GM12878 (cell line): ENCODE measurements at regions not wholly inside any gene's neighbourhood (a gene's known extent, or its start where the extent isn't known, plus 50 kb on each side); places are given as distances from the start of the nearest gene placed in this dataset.

Source experiments
- ATAC-seq: fragments of 200-7000 bp; cut with Tn5 transposase; 3 replicates; pipeline ENCODE4 v1.9.1; 2020; ENCODE audit warnings: mild to moderate bottlenecking, moderate library complexity
- BruUV-seq: library from RNA; stranded (reverse); fragments of 400-500 nt; replicated peaks from 2 replicates; lab custom pipeline; 2021; lab: Mats Ljungman, UMichigan
- CTCF ChIA-PET: fragments of 300-600 bp; sonication (Branson Sonifier 250); formaldehyde crosslinking; extraction: SDS; loops from one replicate; lab custom pipeline; 2021; ENCODE audit warnings: inconsistent platforms; lab: Yijun Ruan, JAX
- POLR2A ChIA-PET: fragments of 350-600 bp; formaldehyde crosslinking; extraction: SDS; loops from one replicate; lab custom pipeline; 2021; ENCODE audit warnings: inconsistent platforms; lab: Charles Lee
- RAD21 ChIA-PET: fragments of 300-600 bp; sonication (Branson Sonifier 250); formaldehyde crosslinking; loops from one replicate; lab custom pipeline; 2023; ENCODE audit warnings: antibody characterized with exemption; ENCODE audit not compliant: unreplicated experiment; lab: Charles Lee
- SMC1A ChIA-PET: fragments of 300-600 bp; sonication (Branson Sonifier 250); formaldehyde crosslinking; loops from one replicate; lab custom pipeline; 2023; ENCODE audit not compliant: unreplicated experiment, uncharacterized antibody; lab: Charles Lee
- DNase-seq: peaks from one replicate; pipeline ENCODE4 v3.0.0-alpha.2; 2011; ENCODE audit warnings: low read depth, low spot score
- FAIRE-seq: peaks from 3 replicates; lab custom pipeline; 2011; peaks lifted over from hg19 to GRCh38; lab: Jason Lieb, UNC
- H2AFZ ChIP-seq: 2 replicates; pipeline ENCODE4 v1.6.0; 2011; ENCODE audit warnings: low read depth, low read length, control low read depth; ENCODE audit not compliant: control insufficient read depth
- H3K27ac ChIP-seq: 2 replicates; pipeline ENCODE4 v1.5.1; 2011; ENCODE audit warnings: control low read depth; ENCODE audit not compliant: control insufficient read depth, insufficient read depth
- H3K27me3 ChIP-seq, 2 experiments: replicated peaks in 1 of 2; 2 replicates each; pipeline versions ENCODE4 v1.6.0 to v1.6.1; 2011; ENCODE audit warnings: low read length in 1 of 2; ENCODE audit not compliant: control insufficient read depth in 2 of 2, insufficient read depth in 2 of 2
- H3K36me3 ChIP-seq, 2 experiments: 2 replicates each; pipeline ENCODE4 v1.5.1; 2011; ENCODE audit warnings: low read length in 1 of 2; ENCODE audit not compliant: control insufficient read depth in 2 of 2, insufficient read depth in 2 of 2
- H3K4me1 ChIP-seq: 2 replicates; pipeline ENCODE4 v1.6.1; 2011; ENCODE audit warnings: mild to moderate bottlenecking, low read length, moderate library complexity, mixed read lengths; ENCODE audit not compliant: control insufficient read depth, insufficient read depth
- H3K4me2 ChIP-seq: 2 replicates; pipeline ENCODE4 v1.6.0; 2011; ENCODE audit warnings: control low read depth; ENCODE audit not compliant: control insufficient read depth, insufficient read depth
- H3K4me3 ChIP-seq: fragments of 200-600 bp; sonication (generic); 2 replicates; pipeline ENCODE4 v1.5.1; 2016
- H3K79me2 ChIP-seq: 2 replicates; pipeline ENCODE4 v1.6.0; 2011; ENCODE audit warnings: low read length; ENCODE audit not compliant: control insufficient read depth, insufficient read depth
- H3K9ac ChIP-seq: 2 replicates; pipeline ENCODE4 v1.8.0; 2011; ENCODE audit warnings: low read length, control low read depth, mixed read lengths; ENCODE audit not compliant: control insufficient read depth, insufficient read depth
- H3K9me3 ChIP-seq: replicated peaks from 3 replicates; pipeline ENCODE4 v1.5.1; 2011; ENCODE audit warnings: mild to moderate bottlenecking, low read length; ENCODE audit not compliant: control insufficient read depth, insufficient read depth
- H4K20me1 ChIP-seq: 2 replicates; pipeline ENCODE4 v1.6.0; 2011; ENCODE audit not compliant: control insufficient read depth, insufficient read depth
- BHLHE40 ChIP-seq, 2 experiments: fragments of 450-650 bp in 1 of 2; IDR thresholded peaks; 2 replicates each; pipeline ENCODE4 v1.6.1; 2011 to 2017; ENCODE audit warnings: low read depth in 2 of 2, borderline replicate concordance in 1 of 2, improper control_type of control experiment in 1 of 2, low read length in 1 of 2, mild to moderate bottlenecking in 1 of 2
- BMI1 ChIP-seq: fragments of 450-650 bp; IDR thresholded peaks from 2 replicates; pipeline ENCODE4 v1.6.1; 2016; ENCODE audit warnings: mild to moderate bottlenecking, moderate library complexity, borderline replicate concordance
- CREM ChIP-seq: IDR thresholded peaks from 2 replicates; pipeline ENCODE4 v1.6.1; 2014; ENCODE audit warnings: antibody characterized with exemption, low read depth
- HDGF ChIP-seq: fragments of 450-650 bp; IDR thresholded peaks from 2 replicates; pipeline ENCODE4 v1.6.1; 2016; ENCODE audit warnings: antibody characterized with exemption
- KAT2A ChIP-seq: conservative IDR thresholded peaks from 2 replicates; pipeline ENCODE4 v1.6.1; 2011; ENCODE audit warnings: low read depth, low read length; ENCODE audit not compliant: control insufficient read depth
- NBN ChIP-seq: fragments of 450-650 bp; IDR thresholded peaks from 2 replicates; pipeline ENCODE4 v1.6.1; 2016
- SIN3A ChIP-seq: IDR thresholded peaks from 2 replicates; pipeline ENCODE4 v1.6.1; 2012; ENCODE audit warnings: low read depth, low read length, improper control_type of control experiment
- SMAD1 ChIP-seq: fragments of 450-650 bp; IDR thresholded peaks from 2 replicates; pipeline ENCODE4 v1.6.1; 2018; ENCODE audit warnings: mild to moderate bottlenecking, low read depth; ENCODE audit not compliant: partially characterized antibody
- TAF1 ChIP-seq: IDR thresholded peaks from 2 replicates; pipeline ENCODE4 v1.6.1; 2011; ENCODE audit warnings: mild to moderate bottlenecking, low read depth, low read length, borderline replicate concordance
- TARDBP ChIP-seq: IDR thresholded peaks from 2 replicates; pipeline ENCODE4 v1.6.1; 2016; ENCODE audit warnings: borderline replicate concordance
- TCF3 ChIP-seq: IDR thresholded peaks from 2 replicates; pipeline ENCODE4 v1.6.1; 2012; ENCODE audit warnings: low read depth, mild to moderate bottlenecking, low read length, borderline replicate concordance; ENCODE audit not compliant: insufficient read depth
- WRNIP1 ChIP-seq: IDR thresholded peaks from 2 replicates; pipeline ENCODE4 v1.6.1; 2011; ENCODE audit warnings: low read depth, low read length, improper control_type of control experiment, borderline replicate concordance
- ZBTB33 ChIP-seq: fragments of 450-650 bp; IDR thresholded peaks from 2 replicates; pipeline ENCODE4 v1.6.1; 2017; ENCODE audit warnings: mild to moderate bottlenecking
- ZNF274 ChIP-seq: IDR thresholded peaks from one replicate; pipeline ENCODE4 v1.8.0; 2011; ENCODE audit not compliant: insufficient read length, insufficient read depth
- WGBS: methylation state at CpG from one replicate; pipeline ENCODE4 v1.1.6; 2016; ENCODE audit warnings: low lambda C conversion rate; ENCODE audit not compliant: insufficient replicate concordance, insufficient coverage; ENCODE audit errors: missing lambda C conversion rate; 5-methylcytosine and 5-hydroxymethylcytosine counted together
- in situ Hi-C: fragments of 300-500 bp; cut with MboI; formaldehyde crosslinking; loops from 9 replicates; pipeline ENCODE4 v1.14.3; 2018; ENCODE audit warnings: mixed read lengths
- intact Hi-C: fragments of 100-400 bp; cut with micrococcal nuclease; formaldehyde crosslinking; loops from one replicate; pipeline ENCODE4 v1.14.2; 2022; ENCODE audit not compliant: unreplicated experiment
- TF ChIP-seq, protein P1 (sequence below): IDR thresholded peaks from 2 replicates; pipeline ENCODE4 v1.6.1; 2011; ENCODE audit warnings: mild to moderate bottlenecking, low read depth, low read length, moderate library complexity; ENCODE audit not compliant: insufficient replicate concordance
- TF ChIP-seq, protein P2 (sequence below): fragments of 450-650 bp; IDR thresholded peaks from 2 replicates; pipeline ENCODE4 v1.6.1; 2017; ENCODE audit warnings: borderline replicate concordance
- TF ChIP-seq, protein P3 (sequence below): fragments of 150-350 bp; IDR thresholded peaks from 2 replicates; pipeline ENCODE4 v1.6.1; 2016; ENCODE audit warnings: low read depth, low read length

- H3K27me3 ChIP-seq = peaks cover 0 to 2% of the 10 kb centered on the region in 2 experiments; a peak in 2 of 4 replicates
- WGBS = 20% methylated on average over 4 of the region's 4 CpGs
- FAIRE-seq (no peak), DNase-seq (no peak)
- intact Hi-C loops = no loop called here
- TF ChIP-seq NBN = no peak
- no peak for TF ChIP-seq BHLHE40 (IDR thresholded peaks at IDR 0.05; ENCODE audit: borderline replicate concordance in 1 of 2, low read depth in 2 of 2, low read length in 1 of 2)
- TF ChIP-seq BMI1 = no peak
- TF ChIP-seq SIN3A = no peak
- no peak for TF ChIP-seq KAT2A
- TF ChIP-seq, protein P1, sequence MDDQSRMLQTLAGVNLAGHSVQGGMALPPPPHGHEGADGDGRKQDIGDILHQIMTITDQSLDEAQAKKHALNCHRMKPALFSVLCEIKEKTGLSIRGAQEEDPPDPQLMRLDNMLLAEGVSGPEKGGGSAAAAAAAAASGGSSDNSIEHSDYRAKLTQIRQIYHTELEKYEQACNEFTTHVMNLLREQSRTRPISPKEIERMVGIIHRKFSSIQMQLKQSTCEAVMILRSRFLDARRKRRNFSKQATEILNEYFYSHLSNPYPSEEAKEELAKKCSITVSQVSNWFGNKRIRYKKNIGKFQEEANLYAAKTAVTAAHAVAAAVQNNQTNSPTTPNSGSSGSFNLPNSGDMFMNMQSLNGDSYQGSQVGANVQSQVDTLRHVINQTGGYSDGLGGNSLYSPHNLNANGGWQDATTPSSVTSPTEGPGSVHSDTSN = no peak
- TF ChIP-seq HDGF = no peak
- TF ChIP-seq WRNIP1 = no peak
- TF ChIP-seq, protein P2, sequence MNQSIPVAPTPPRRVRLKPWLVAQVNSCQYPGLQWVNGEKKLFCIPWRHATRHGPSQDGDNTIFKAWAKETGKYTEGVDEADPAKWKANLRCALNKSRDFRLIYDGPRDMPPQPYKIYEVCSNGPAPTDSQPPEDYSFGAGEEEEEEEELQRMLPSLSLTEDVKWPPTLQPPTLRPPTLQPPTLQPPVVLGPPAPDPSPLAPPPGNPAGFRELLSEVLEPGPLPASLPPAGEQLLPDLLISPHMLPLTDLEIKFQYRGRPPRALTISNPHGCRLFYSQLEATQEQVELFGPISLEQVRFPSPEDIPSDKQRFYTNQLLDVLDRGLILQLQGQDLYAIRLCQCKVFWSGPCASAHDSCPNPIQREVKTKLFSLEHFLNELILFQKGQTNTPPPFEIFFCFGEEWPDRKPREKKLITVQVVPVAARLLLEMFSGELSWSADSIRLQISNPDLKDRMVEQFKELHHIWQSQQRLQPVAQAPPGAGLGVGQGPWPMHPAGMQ = no peak
- TF ChIP-seq TCF3 = no peak
- TF ChIP-seq SMAD1 = no peak
- TF ChIP-seq, protein P3, sequence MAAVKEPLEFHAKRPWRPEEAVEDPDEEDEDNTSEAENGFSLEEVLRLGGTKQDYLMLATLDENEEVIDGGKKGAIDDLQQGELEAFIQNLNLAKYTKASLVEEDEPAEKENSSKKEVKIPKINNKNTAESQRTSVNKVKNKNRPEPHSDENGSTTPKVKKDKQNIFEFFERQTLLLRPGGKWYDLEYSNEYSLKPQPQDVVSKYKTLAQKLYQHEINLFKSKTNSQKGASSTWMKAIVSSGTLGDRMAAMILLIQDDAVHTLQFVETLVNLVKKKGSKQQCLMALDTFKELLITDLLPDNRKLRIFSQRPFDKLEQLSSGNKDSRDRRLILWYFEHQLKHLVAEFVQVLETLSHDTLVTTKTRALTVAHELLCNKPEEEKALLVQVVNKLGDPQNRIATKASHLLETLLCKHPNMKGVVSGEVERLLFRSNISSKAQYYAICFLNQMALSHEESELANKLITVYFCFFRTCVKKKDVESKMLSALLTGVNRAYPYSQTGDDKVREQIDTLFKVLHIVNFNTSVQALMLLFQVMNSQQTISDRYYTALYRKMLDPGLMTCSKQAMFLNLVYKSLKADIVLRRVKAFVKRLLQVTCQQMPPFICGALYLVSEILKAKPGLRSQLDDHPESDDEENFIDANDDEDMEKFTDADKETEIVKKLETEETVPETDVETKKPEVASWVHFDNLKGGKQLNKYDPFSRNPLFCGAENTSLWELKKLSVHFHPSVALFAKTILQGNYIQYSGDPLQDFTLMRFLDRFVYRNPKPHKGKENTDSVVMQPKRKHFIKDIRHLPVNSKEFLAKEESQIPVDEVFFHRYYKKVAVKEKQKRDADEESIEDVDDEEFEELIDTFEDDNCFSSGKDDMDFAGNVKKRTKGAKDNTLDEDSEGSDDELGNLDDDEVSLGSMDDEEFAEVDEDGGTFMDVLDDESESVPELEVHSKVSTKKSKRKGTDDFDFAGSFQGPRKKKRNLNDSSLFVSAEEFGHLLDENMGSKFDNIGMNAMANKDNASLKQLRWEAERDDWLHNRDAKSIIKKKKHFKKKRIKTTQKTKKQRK = no peak
- no peak for TF ChIP-seq CREM
- TF ChIP-seq ZBTB33 = no peak
- no peak for TF ChIP-seq TAF1
- TF ChIP-seq TARDBP = no peak
- TF ChIP-seq ZNF274 = no peak
- TF ChIP-seq, all 136 proteins: peak for 0
- Histone ChIP-seq H3K36me3 (no peaks in the 10 kb centered on the region), H2AFZ (no peak overlapping the region), H3K9me3 (no peaks in the 10 kb centered on the region; the same call in none of the 3 replicates), H3K4me1 (no peaks in the 10 kb centered on the region), H4K20me1 (no peaks in the 10 kb centered on the region), H3K27ac (no peak overlapping the region), H3K9ac (no peak overlapping the region), H3K79me2 (no peaks in the 10 kb centered on the region), H3K4me3 (no peak overlapping the region), H3K4me2 (no peak overlapping the region)
- CTCF ChIA-PET = no interaction called here
- no TSS peak for BruUV-seq
- in situ Hi-C loops = no loop called here
- POLR2A ChIA-PET = no interaction called here
- SMC1A ChIA-PET = no interaction called here
- no peak for ATAC-seq
- RAD21 ChIA-PET = no interaction called here
These were observed 70.8 kb downstream of the YTHDF1 start for GRCh38 chr20:63145156-63145555.
